Subcutaneous abdominal adipose tissue (tissue), 5 donors: ENCODE measurements at regions not wholly inside any gene's neighbourhood (a gene's known extent, or its start where the extent isn't known, plus 50 kb on each side); places are given as distances from the start of the nearest gene placed in this dataset.

Experiments used
- H3K27ac ChIP-seq: one replicate; pipeline ENCODE4 v1.7.0; 2013; ENCODE audit warnings: low read depth, mild to moderate bottlenecking, inconsistent platforms, low read length, moderate library complexity
- H3K27me3 ChIP-seq, 5 donors: one replicate each; pipeline ENCODE4 v1.7.0; 2013; ENCODE audit warnings: low read length in 5 of 5, inconsistent platforms in 1 of 5; ENCODE audit not compliant: control insufficient read depth in 5 of 5, insufficient read depth in 4 of 5
- H3K36me3 ChIP-seq, 5 donors: one replicate each; pipeline ENCODE4 v1.7.0; 2013; ENCODE audit warnings: low read length in 5 of 5; ENCODE audit not compliant: control insufficient read depth in 5 of 5, insufficient read depth in 5 of 5
- H3K4me1 ChIP-seq, 5 donors: one replicate each; pipeline ENCODE4 v1.7.0; 2013; ENCODE audit warnings: low read length in 5 of 5, mild to moderate bottlenecking in 3 of 5, moderate library complexity in 1 of 5; ENCODE audit not compliant: control insufficient read depth in 5 of 5, insufficient read depth in 5 of 5
- H3K4me3 ChIP-seq, 5 donors: one replicate each; pipeline ENCODE4 v1.7.0; 2013; ENCODE audit warnings: low read length in 5 of 5, low read depth in 1 of 5
- H3K9ac ChIP-seq, 5 donors: one replicate each; pipeline ENCODE4 v1.7.0; 2013; ENCODE audit warnings: low read length in 5 of 5, mild to moderate bottlenecking in 4 of 5, moderate library complexity in 3 of 5
- H3K9me3 ChIP-seq, 5 donors: one replicate each; pipeline ENCODE4 v1.7.0; 2013; ENCODE audit warnings: low read length in 5 of 5; ENCODE audit not compliant: control insufficient read depth in 5 of 5
- donor health status: healthy.
- donor health status: healthy.
- donor health status: healthy.
- donor health status: healthy.
- donor health status: healthy.

- no peaks in the 10 kb centered on the region for H3K27me3 ChIP-seq
These were observed 958.6 kb upstream of the SLIT2 start for GRCh38 chr4:19293080-19293479.

GRCh38 chr4:19286924-19287323 lies 964.8 kb upstream of the SLIT2 start:
- Histone ChIP-seq H3K9me3 (peaks cover 0 to 11% (median 2%) of the 10 kb centered on the region in 5 donors), H3K4me1 (no peaks in the 10 kb centered on the region), H3K36me3 (no peaks in the 10 kb centered on the region), H3K9ac (no peak overlapping the region), H3K4me3 (no peak overlapping the region), H3K27ac (no peak overlapping the region), H3K27me3 (no peaks in the 10 kb centered on the region)

More at GRCh38 chr4:19293080-19293479, 958.6 kb upstream of the SLIT2 start:
- H3K4me1 ChIP-seq: no peaks in the 10 kb centered on the region
- H3K4me3 ChIP-seq: no peak overlapping the region
- peaks cover 0 to 21% (median 6%) of the 10 kb centered on the region in 5 donors for H3K9me3 ChIP-seq
- no peak overlapping the region for H3K27ac ChIP-seq
- H3K9ac ChIP-seq: no peak overlapping the region
- H3K36me3 ChIP-seq: no peaks in the 10 kb centered on the region

- no peak overlapping the region for H3K27ac ChIP-seq
- H3K4me1 ChIP-seq: no peaks in the 10 kb centered on the region
- H3K27me3 ChIP-seq: no peaks in the 10 kb centered on the region
- no peak overlapping the region for H3K9ac ChIP-seq
- no peaks in the 10 kb centered on the region for H3K36me3 ChIP-seq
- peaks cover 0 to 16% (median 11%) of the 10 kb centered on the region in 5 donors for H3K9me3 ChIP-seq
- no peak overlapping the region for H3K4me3 ChIP-seq
These were observed 966.6 kb upstream of the SLIT2 start for GRCh38 chr4:19285146-19285545.

GRCh38 chr4:19278665-19279064 lies 973.0 kb upstream of the SLIT2 start:
- Histone ChIP-seq H3K36me3 (no peaks in the 10 kb centered on the region), H3K27ac (no peak overlapping the region), H3K9me3 (peaks cover 0 to 11% (median 9%) of the 10 kb centered on the region in 5 donors), H3K9ac (no peak overlapping the region), H3K4me3 (no peak overlapping the region), H3K27me3 (no peaks in the 10 kb centered on the region), H3K4me1 (peaks cover 0 to 1% (median 0%) of the 10 kb centered on the region in 5 donors)

- Histone ChIP-seq H3K9me3 (no peaks in the 10 kb centered on the region), H3K36me3 (no peaks in the 10 kb centered on the region), H3K4me3 (no peak overlapping the region), H3K27ac (no peak overlapping the region), H3K27me3 (no peaks in the 10 kb centered on the region), H3K4me1 (no peaks in the 10 kb centered on the region), H3K9ac (no peak overlapping the region)
These were observed 985.1 kb upstream of the SLIT2 start for GRCh38 chr4:19266566-19266965.

- H3K27ac ChIP-seq: no peak overlapping the region
- H3K9me3 ChIP-seq: no peaks in the 10 kb centered on the region
- H3K9ac ChIP-seq: no peak overlapping the region
- no peaks in the 10 kb centered on the region for H3K27me3 ChIP-seq
- H3K36me3 ChIP-seq: no peaks in the 10 kb centered on the region
- no peaks in the 10 kb centered on the region for H3K4me1 ChIP-seq
- peak overlapping the region in 2 of 5 donors; percentile 16 to 23 for H3K4me3 ChIP-seq
These were observed 989.2 kb upstream of the SLIT2 start for GRCh38 chr4:19262467-19262866.

- Histone ChIP-seq H3K9ac (no peak overlapping the region), H3K9me3 (no peaks in the 10 kb centered on the region)
These were observed 991.4 kb upstream of the SLIT2 start for GRCh38 chr4:19260346-19260745.

GRCh38 chr4:19259920-19260319 lies 991.8 kb upstream of the SLIT2 start:
- Histone ChIP-seq H3K27ac (no peak overlapping the region), H3K9ac (no peak overlapping the region), H3K36me3 (no peaks in the 10 kb centered on the region), H3K27me3 (no peaks in the 10 kb centered on the region), H3K4me1 (no peaks in the 10 kb centered on the region), H3K4me3 (no peak overlapping the region), H3K9me3 (peaks cover 0 to 1% (median 0%) of the 10 kb centered on the region in 5 donors)

More at GRCh38 chr4:19260346-19260745, 991.4 kb upstream of the SLIT2 start:
- no peak overlapping the region for H3K4me3 ChIP-seq
- no peaks in the 10 kb centered on the region for H3K27me3 ChIP-seq
- H3K4me1 ChIP-seq: no peaks in the 10 kb centered on the region
- H3K36me3 ChIP-seq: no peaks in the 10 kb centered on the region
- H3K27ac ChIP-seq: no peak overlapping the region

- Histone ChIP-seq H3K27me3 (no peaks in the 10 kb centered on the region), H3K27ac (no peak overlapping the region), H3K4me1 (no peaks in the 10 kb centered on the region), H3K9ac (no peak overlapping the region), H3K9me3 (peaks cover 0 to 4% (median 3%) of the 10 kb centered on the region in 5 donors), H3K36me3 (no peaks in the 10 kb centered on the region), H3K4me3 (no peak overlapping the region)
These were observed 994.9 kb upstream of the SLIT2 start for GRCh38 chr4:19256823-19257222.

GRCh38 chr4:19254486-19254885 lies 997.2 kb upstream of the SLIT2 start:
- no peak overlapping the region for H3K27ac ChIP-seq
- no peak overlapping the region for H3K9ac ChIP-seq
- no peaks in the 10 kb centered on the region for H3K36me3 ChIP-seq
- no peaks in the 10 kb centered on the region for H3K4me1 ChIP-seq
- no peak overlapping the region for H3K4me3 ChIP-seq
- peaks cover 0 to 5% (median 3%) of the 10 kb centered on the region in 5 donors for H3K9me3 ChIP-seq
- H3K27me3 ChIP-seq: no peaks in the 10 kb centered on the region

- H3K4me1 ChIP-seq: no peaks in the 10 kb centered on the region
- H3K9me3 ChIP-seq: peaks cover 0 to 5% (median 0%) of the 10 kb centered on the region in 5 donors
These were observed 1003.7 kb upstream of the SLIT2 start for GRCh38 chr4:19248023-19248422.

More at GRCh38 chr4:19248023-19248422, 1003.7 kb upstream of the SLIT2 start:
- Histone ChIP-seq H3K27me3 (no peaks in the 10 kb centered on the region), H3K4me3 (no peak overlapping the region), H3K9ac (no peak overlapping the region), H3K36me3 (no peaks in the 10 kb centered on the region), H3K27ac (no peak overlapping the region)
